Stimulated activated effector memory CD8-positive, alpha-beta T cell treated with anti-CD3 and anti-CD28 coated beads, Interleukin-12 subunit alpha, Interleukin-12 subunit beta, amount 100 ng/mL, for 72 hours (primary cell): ENCODE measurements at regions not wholly inside any gene's neighbourhood (a gene's known extent, or its start where the extent isn't known, plus 50 kb on each side); places are given as distances from the start of the nearest gene placed in this dataset.

ENCODE experiments used
- ATAC-seq: fragments of 150-1000 bp; cut with Tn5 transposase; 2 replicates; pipeline ENCODE4 v1.10.0; 2021
- DNase-seq, 2 donors: peaks; one replicate each; pipeline ENCODE4 v3.0.0; 2021 to 2022; ENCODE audit warnings: low spot score in 2 of 2
- H3K27ac Mint-ChIP-seq: one replicate; pipeline ENCODE4 v1.8.0; 2022; ENCODE audit warnings: mild to moderate bottlenecking, mixed read lengths
- H3K36me3 Mint-ChIP-seq: one replicate; pipeline ENCODE4 v1.8.0; 2022; ENCODE audit warnings: mild to moderate bottlenecking, mixed read lengths
- H3K4me1 Mint-ChIP-seq: one replicate; pipeline ENCODE4 v1.8.0; 2022; ENCODE audit warnings: mixed read lengths
- H3K4me3 Mint-ChIP-seq: one replicate; pipeline ENCODE4 v1.8.0; 2022; ENCODE audit warnings: mild to moderate bottlenecking, mixed read lengths
- H3K9me3 Mint-ChIP-seq: one replicate; pipeline ENCODE4 v1.8.0; 2022; ENCODE audit warnings: mixed read lengths

DNA sequence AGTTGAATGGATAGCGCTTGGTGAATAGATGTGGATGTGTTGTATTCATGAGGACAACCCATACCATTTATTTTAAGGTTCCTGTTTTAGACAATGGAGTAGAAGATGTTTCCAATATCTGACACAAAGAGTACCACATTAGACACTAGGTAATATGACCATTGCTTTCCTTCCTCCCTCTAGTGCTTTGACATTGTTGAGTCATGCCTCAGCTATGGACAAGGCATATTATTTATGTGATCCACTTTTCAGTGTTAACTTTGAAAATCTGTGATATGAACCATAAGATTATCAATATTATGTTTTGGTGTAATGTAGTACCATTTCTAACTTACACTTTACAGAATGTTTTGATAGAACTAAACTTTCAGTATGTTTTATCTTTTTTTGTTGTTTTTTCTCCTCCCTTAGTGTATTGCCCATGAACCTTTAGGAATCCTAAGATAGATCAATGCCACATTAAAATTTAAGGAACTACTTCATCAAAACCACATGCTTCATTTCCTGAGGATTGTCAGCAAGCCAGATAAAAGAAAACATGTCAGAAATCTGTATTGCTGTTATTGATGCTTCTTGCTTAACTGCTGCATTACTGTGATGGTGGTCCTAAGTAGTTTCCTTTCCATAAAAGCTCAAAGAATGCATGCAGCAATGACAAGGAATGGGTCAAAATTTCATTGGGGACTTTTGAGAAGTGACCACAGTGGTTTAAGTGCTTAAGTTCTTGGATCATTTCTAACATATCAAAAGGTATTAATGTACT is 105.0 kb downstream of the PCDH7 start:
- peaks cover 18% of the 10 kb centered on the region for H3K9me3 Mint-ChIP-seq
- ATAC-seq = no peak
- DNase-seq = no peak

DNA sequence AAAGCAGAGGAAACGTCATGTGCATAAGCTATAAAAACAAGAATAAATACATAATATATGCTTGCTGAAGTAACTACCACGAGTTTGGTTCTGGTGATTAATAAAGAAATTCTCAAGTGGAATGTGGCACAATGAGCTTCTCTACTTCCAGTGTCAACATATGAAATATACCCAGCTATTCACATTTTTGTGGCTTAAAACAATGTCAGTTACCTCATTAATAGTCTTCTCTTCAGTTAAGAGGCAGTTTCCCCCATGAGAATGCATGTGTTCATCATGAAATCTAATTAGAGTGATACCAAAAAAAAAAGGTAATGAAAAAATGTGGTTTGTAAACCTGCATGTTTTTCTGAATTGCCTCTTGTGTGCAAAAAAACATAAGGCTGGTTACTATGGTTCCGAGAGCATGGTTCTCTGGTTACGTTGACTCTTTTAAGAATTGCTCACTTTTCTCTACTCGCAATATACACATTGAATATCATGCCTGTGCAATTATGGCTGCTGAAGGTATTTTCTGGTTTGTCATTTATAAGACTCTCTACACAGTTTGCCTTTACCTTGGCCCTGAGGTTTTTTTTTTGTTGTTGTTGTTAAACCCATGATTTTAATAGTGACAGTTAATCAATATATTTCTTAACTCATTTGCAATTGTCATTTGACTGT is 108.2 kb downstream of the PCDH7 start:
- peaks cover 25% of the 10 kb centered on the region for H3K9me3 Mint-ChIP-seq
- no peak for DNase-seq

More for the DNA sequence above, 105.0 kb downstream of the PCDH7 start:
- H3K27ac Mint-ChIP-seq = no peak overlapping the region
- H3K36me3 Mint-ChIP-seq = no peaks in the 10 kb centered on the region
- H3K4me1 Mint-ChIP-seq = no peaks in the 10 kb centered on the region
- H3K4me3 Mint-ChIP-seq = no peak overlapping the region

DNA sequence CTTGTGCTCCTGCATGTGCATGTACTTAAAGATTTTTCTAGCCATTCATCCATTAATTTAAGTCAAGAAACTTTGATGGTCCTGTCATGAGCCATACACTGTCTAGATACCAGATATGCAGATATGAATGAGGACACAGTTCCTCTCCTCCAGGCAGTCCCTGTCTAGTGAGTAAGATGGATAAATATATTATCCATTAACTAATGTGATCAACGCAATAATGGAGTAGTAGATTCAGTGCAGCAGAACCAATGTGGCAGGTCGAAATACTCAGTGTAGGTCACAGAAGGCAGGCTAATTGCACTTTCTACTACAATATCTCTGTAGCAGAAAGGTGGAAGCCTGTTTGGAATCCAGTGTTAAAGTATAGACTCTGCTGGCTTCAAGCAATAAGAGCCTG is 112.5 kb downstream of the PCDH7 start:
- DNase-seq = no peak
- Mint-ChIP-seq H3K27ac (no peak overlapping the region), H3K9me3 (peaks cover 11% of the 10 kb centered on the region), H3K36me3 (no peaks in the 10 kb centered on the region), H3K4me3 (no peak overlapping the region), H3K4me1 (no peaks in the 10 kb centered on the region)
- ATAC-seq = no peak

More for the DNA sequence above, 108.2 kb downstream of the PCDH7 start:
- H3K36me3 Mint-ChIP-seq = no peaks in the 10 kb centered on the region
- H3K4me3 Mint-ChIP-seq = no peak overlapping the region
- ATAC-seq = no peak
- H3K4me1 Mint-ChIP-seq = no peaks in the 10 kb centered on the region
- H3K27ac Mint-ChIP-seq = no peak overlapping the region

DNA sequence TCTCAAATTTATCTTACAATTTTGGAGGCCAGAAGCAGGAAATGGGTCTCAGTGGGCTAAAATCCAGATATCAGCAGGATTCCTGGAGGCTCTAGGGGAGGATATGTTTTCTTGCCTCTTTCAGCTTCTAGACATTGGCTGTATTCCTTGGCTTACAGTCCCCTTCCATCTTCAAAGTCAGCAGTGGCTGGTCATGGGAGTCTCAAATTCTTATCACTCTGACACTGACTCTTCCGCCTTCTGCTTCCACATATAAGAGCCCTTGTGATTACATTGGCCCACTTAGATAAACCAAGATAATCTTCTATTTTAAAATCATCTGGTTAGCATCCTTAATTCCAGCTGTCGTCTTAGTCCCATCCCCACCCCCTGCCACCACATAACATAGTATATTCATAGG is 113.0 kb downstream of the PCDH7 start:
- H3K9me3 Mint-ChIP-seq = peaks cover 11% of the 10 kb centered on the region

DNA sequence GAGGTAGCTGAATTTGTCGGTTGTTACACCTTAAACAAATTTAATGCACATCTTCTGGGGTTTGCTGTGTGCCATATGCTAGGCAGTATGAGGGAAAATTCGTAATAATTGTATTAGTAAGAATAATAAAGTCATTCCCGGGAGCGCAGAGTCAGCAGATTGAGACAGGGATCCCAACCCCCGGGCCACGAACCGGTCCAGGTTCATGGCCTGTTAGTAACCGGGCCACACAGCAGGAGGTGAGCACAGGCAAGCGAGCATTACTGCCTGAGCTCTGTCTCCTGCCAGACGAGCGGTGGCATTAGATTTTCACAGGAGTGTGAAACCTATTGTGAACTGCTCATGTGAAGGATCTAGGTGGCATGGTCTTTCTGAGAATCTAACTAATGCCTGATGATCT is 114.9 kb downstream of the PCDH7 start:
- Mint-ChIP-seq H3K9me3 (peaks cover 14% of the 10 kb centered on the region), H3K27ac (no peak overlapping the region), H3K36me3 (no peaks in the 10 kb centered on the region), H3K4me3 (no peak overlapping the region), H3K4me1 (no peaks in the 10 kb centered on the region)
- DNase-seq (no peak), ATAC-seq (no peak)

More for the DNA sequence above, 113.0 kb downstream of the PCDH7 start:
- ATAC-seq (no peak), DNase-seq (no peak)
- no peaks in the 10 kb centered on the region for H3K36me3 Mint-ChIP-seq
- no peak overlapping the region for H3K27ac Mint-ChIP-seq
- H3K4me1 Mint-ChIP-seq = no peaks in the 10 kb centered on the region
- H3K4me3 Mint-ChIP-seq = no peak overlapping the region

DNA sequence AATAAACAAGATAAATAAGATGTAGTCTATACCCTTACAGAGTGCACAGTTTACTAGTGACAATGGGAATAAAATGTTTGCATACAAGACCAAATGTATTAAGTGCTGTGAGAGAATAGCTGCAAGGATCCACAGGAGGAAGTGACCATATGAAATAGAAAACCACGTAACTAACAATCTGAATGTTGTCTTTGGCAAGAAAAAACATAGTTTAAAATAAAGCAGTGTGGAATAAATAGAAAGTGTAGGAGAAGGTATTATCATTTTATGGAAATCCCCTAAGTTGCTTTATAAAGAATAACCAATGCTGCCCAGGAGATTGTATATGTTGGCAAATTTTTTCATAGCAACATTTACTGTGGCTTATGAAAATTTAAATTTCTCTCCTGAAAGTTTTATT is 116.1 kb downstream of the PCDH7 start:
- Mint-ChIP-seq H3K4me1 (no peaks in the 10 kb centered on the region), H3K9me3 (peaks cover 9% of the 10 kb centered on the region), H3K36me3 (no peaks in the 10 kb centered on the region), H3K4me3 (no peak overlapping the region), H3K27ac (no peak overlapping the region)
- ATAC-seq = no peak
- DNase-seq = no peak

DNA sequence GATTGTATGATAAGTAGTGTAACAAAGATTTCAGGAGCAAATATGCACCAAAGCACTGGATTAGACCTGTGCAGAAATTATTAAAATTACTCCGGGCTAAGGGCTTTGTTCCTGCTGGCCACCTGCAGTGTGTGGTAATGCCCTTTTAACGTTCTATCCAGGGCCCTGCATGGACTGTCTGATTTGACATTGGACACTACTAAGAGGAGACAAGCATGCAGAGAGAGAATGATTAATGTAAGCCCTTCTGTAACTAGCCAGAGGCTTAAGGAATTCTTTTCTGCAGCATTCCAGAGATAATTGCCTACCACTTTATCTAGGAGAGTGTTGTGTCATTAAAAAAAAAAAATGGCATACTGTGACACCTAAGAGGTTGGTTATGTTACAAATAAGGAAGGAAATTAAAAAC is 117.0 kb downstream of the PCDH7 start:
- Mint-ChIP-seq H3K4me3 (no peak overlapping the region), H3K36me3 (no peaks in the 10 kb centered on the region), H3K4me1 (no peaks in the 10 kb centered on the region), H3K27ac (no peak overlapping the region), H3K9me3 (peaks cover 9% of the 10 kb centered on the region)
- DNase-seq (no peak), ATAC-seq (no peak)

DNA sequence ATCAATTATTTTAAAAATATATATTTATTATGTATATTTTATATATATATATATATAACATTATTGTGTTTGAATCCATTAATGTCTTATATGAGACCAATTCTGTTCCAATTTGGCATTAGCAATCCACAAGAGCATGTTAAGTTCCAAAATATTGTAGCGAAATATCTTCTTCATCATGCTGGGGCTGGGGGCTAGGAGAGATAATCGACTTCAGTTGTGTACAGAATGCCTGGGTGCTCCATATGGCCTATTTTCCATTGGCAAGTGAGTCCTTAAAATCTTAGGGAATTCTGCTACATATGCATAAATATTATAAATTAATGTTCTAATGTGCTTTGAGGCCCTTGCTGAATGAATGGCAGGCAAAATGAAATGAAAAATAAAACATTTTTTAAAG is 117.7 kb downstream of the PCDH7 start:
- ATAC-seq (no peak), DNase-seq (no peak)
- Mint-ChIP-seq H3K4me1 (no peaks in the 10 kb centered on the region), H3K4me3 (no peak overlapping the region), H3K27ac (no peak overlapping the region), H3K36me3 (no peaks in the 10 kb centered on the region), H3K9me3 (peaks cover 12% of the 10 kb centered on the region)

DNA sequence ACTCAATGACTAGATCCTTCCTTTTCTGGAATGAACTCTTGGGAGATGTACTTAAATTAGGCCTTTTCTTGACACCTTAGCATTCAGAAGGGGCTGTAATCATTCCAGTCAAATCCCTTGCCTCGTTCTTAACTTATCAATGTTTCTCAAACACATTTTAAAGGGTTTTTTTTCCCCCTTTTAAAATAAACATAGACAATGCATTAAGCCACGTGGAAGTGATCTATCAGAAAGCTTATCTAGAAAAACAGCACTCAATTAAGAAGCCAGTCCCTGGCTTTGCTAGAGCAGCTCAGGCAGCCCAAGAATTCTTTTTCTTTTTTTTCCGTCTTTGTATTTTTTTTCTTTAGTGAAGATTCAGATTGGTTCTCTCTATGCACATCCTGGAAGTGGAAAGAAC is 118.2 kb downstream of the PCDH7 start:
- Mint-ChIP-seq H3K4me1 (no peaks in the 10 kb centered on the region), H3K9me3 (peaks cover 12% of the 10 kb centered on the region), H3K36me3 (no peaks in the 10 kb centered on the region), H3K27ac (no peak overlapping the region), H3K4me3 (no peak overlapping the region)
- DNase-seq (no peak), ATAC-seq (no peak)

DNA sequence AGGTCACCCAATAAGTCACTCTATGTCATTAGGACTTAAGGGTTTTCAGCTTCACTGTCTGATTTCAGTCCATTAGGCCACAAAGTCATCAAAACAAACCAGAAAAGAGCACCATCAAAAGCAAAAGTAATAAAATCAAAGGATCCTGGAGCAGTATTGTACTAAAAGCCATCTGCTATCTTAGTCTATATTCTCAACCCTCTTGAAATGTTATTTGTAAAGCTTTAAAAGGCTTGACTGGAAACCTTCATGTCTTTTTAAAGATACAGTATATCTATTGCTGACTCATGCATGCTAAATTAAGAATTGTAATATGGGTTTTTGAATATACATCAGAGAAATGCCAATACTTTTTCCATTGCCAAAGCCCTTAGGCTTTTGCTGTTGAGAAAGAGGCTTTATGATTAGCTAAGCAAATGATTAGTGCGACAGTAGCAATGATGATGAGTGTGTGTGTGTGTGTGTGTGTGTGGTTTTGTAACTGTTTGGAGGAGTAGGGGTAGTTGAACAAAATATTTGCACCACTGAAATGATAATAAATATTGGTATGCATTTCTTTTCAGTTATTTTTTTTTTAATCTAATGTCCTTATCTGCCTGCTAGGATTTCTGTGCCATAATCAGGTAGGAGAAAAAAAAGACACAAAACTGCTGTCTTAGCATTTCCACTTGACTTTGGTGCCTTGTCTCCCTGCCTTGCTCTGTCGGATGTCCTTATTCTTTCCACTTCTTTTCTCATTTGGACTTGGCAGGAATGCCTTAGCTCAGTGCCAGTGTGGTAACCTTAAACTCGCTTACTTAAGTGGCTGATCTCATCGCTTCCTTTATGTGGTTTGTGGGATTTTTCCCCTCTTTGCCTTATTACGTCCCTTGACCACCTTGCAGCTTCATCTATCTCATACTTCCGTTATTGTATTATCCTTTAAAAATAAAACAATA is 119.7 kb downstream of the PCDH7 start:
- no peaks in the 10 kb centered on the region for H3K36me3 Mint-ChIP-seq
- H3K4me3 Mint-ChIP-seq = no peak overlapping the region
- DNase-seq = no peak
- no peaks in the 10 kb centered on the region for H3K4me1 Mint-ChIP-seq
- H3K27ac Mint-ChIP-seq = no peak overlapping the region
- ATAC-seq = no peak
- H3K9me3 Mint-ChIP-seq = peaks cover 12% of the 10 kb centered on the region

DNA sequence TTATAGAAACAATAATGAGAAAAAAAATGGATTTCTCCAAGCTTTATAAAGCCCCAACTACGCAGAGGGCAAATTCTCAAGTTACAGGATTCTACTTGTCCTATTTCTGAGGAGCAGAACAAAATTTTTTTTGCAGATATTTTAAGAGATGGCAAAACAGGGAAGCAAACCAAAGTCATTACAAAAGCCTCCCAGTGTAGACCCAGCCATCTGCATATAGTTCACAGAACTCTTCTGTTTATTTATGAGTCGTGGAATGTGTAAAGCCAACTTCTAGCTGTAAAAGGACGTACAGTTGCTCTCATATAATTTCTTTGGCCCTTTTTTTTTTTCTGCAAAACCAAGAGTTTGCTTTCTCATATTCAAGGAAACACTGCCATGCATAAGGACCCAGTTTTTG is 120.4 kb downstream of the PCDH7 start:
- Mint-ChIP-seq H3K27ac (no peak overlapping the region), H3K4me1 (no peaks in the 10 kb centered on the region)
- DNase-seq = no peak

DNA sequence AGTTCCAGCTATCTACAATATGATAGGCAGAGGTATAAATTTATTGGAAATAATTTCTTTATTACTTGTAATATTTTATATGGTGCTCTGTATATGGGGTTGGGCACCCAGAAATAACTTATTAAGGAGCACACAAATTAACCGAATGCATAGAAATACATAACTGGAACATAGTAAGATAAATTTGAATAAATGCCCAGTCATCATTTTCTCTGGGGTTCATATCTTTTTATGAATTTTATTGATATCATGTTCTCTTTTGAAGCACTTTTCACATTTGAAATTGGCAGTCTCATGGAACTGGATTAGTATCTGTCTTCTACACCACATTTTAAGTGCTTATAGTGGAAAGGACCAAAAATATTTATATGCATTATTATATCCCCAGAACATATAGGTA is 122.0 kb downstream of the PCDH7 start:
- Mint-ChIP-seq H3K4me3 (no peak overlapping the region), H3K4me1 (no peaks in the 10 kb centered on the region), H3K27ac (no peak overlapping the region), H3K36me3 (no peaks in the 10 kb centered on the region), H3K9me3 (peaks cover 12% of the 10 kb centered on the region)
- ATAC-seq = no peak
- no peak for DNase-seq

More for the DNA sequence above, 120.4 kb downstream of the PCDH7 start:
- ATAC-seq = no peak
- Mint-ChIP-seq H3K4me3 (no peak overlapping the region), H3K36me3 (no peaks in the 10 kb centered on the region), H3K9me3 (peaks cover 12% of the 10 kb centered on the region)

DNA sequence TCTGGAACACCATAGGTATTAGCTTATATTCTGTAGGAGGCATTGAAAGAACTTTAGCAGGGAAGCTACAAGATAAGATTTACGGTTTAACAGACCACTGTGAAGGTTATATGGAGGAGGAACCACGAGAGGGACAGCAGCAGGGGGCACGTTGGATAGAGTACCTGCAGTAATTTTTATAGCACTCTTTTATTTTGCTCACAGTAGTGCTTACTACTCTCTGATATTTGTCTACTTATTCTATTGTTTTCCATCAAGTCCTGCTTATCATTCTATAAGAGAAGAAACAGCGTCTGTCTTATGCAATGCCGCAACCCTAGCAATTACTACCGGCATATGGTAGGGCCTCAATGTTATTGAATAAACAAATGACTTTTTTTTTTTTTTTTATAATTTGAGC is 122.5 kb downstream of the PCDH7 start:
- ATAC-seq = no peak
- no peak for DNase-seq
- Mint-ChIP-seq H3K9me3 (peaks cover 12% of the 10 kb centered on the region), H3K36me3 (no peaks in the 10 kb centered on the region), H3K27ac (no peak overlapping the region), H3K4me1 (no peaks in the 10 kb centered on the region), H3K4me3 (no peak overlapping the region)

DNA sequence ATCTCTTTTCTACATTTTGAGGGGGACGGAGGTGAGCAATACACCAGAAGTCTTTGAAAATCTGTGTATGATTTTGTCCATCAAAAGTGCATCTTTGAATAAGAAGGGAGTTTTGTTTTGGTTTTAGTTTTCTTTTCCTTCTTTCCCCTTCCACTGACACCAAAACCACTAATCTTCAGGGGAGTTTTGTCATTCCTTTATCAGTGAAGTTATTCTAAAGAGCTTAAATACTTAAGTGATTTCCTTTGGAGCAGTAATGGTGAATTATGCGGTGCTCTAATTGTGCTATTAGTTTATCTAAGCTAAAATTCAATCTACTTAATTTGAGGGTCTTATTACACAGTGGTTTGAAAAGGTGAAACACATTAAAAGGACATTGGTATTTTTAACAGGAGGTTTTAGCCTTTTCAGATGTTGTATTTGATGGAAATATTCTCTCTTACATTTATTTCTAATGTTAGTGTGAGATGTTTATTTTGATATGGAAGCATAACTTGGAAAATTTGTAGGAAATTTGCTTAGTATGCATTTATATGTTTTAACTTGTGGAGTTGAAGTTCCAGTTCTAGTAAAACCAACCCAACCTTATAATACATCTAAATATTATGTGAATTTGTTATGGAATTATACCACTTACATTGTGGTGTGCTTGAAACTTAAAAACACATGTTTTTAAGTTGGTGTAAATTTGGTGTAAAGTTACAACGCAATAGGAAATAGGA is 124.9 kb downstream of the PCDH7 start:
- no peak overlapping the region for H3K4me3 Mint-ChIP-seq
- H3K4me1 Mint-ChIP-seq = no peaks in the 10 kb centered on the region
- ATAC-seq (no peak), DNase-seq (no peak)
- H3K9me3 Mint-ChIP-seq = peaks cover 10% of the 10 kb centered on the region
- no peak overlapping the region for H3K27ac Mint-ChIP-seq
- H3K36me3 Mint-ChIP-seq = no peaks in the 10 kb centered on the region

DNA sequence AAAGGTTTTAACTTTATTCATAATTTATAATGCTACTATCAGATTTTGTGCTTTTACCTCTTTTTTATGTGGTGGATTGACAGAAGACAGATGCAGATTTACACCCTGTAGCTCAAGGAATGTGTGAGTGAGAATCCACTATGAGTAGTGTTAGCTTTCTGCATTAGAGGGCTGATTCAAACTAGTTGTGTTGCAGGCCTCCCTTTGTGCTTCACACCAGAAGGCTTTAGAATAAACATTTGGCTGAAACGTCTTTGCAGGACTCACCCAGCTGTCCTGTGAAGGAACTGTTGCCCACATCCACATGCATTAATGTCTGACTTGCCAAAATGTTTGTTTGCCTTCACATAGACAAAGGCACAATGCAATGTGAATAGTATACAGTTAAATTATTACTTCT is 127.0 kb downstream of the PCDH7 start:
- H3K9me3 Mint-ChIP-seq = peaks cover 7% of the 10 kb centered on the region
- H3K4me1 Mint-ChIP-seq = no peaks in the 10 kb centered on the region
- no peak for ATAC-seq
- H3K27ac Mint-ChIP-seq = no peak overlapping the region
- H3K4me3 Mint-ChIP-seq = no peak overlapping the region
- no peak for DNase-seq
- no peaks in the 10 kb centered on the region for H3K36me3 Mint-ChIP-seq
